ENCODE measurements at regions not wholly inside any gene's neighbourhood (a gene's known extent, or its start where the extent isn't known, plus 50 kb on each side); places are given as distances from the start of the nearest gene placed in this dataset.

- no peak for DNase-seq
- intact Hi-C loops (cut with DNase I; ENCODE audit: low total_unique reads): no loop called here
- H3K4me1 ChIP-seq: no peaks in the 10 kb centered on the region
- TF ChIP-seq POLR2AphosphoS5 (IDR thresholded peaks at IDR 0.05) (no peak), POLR2A (IDR thresholded peaks at IDR 0.05) (no peak), EP300 (IDR thresholded peaks at IDR 0.05) (no peak)
- TF ChIP-seq, protein P1, sequence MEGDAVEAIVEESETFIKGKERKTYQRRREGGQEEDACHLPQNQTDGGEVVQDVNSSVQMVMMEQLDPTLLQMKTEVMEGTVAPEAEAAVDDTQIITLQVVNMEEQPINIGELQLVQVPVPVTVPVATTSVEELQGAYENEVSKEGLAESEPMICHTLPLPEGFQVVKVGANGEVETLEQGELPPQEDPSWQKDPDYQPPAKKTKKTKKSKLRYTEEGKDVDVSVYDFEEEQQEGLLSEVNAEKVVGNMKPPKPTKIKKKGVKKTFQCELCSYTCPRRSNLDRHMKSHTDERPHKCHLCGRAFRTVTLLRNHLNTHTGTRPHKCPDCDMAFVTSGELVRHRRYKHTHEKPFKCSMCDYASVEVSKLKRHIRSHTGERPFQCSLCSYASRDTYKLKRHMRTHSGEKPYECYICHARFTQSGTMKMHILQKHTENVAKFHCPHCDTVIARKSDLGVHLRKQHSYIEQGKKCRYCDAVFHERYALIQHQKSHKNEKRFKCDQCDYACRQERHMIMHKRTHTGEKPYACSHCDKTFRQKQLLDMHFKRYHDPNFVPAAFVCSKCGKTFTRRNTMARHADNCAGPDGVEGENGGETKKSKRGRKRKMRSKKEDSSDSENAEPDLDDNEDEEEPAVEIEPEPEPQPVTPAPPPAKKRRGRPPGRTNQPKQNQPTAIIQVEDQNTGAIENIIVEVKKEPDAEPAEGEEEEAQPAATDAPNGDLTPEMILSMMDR (IDR thresholded peaks at IDR 0.05): no peak
- H3K9me3 ChIP-seq: peaks cover 0 to 20% (median 10%) of the 10 kb centered on the region in 4 donors
- no peak overlapping the region for H3K4me3 ChIP-seq
- H3K27me3 ChIP-seq: peaks cover 0 to 48% (median 0%) of the 10 kb centered on the region in 3 donors
- no peak overlapping the region for H3K27ac ChIP-seq
- no peaks in the 10 kb centered on the region for H3K36me3 ChIP-seq
- 40 to 61% (median 49%) methylated on average over 23 of the region's 23 CpGs for WGBS, 5 donors
Measured at GRCh38 chr12:130222519-130223218, 60.4 kb downstream of the FZD10 start.

DNA sequence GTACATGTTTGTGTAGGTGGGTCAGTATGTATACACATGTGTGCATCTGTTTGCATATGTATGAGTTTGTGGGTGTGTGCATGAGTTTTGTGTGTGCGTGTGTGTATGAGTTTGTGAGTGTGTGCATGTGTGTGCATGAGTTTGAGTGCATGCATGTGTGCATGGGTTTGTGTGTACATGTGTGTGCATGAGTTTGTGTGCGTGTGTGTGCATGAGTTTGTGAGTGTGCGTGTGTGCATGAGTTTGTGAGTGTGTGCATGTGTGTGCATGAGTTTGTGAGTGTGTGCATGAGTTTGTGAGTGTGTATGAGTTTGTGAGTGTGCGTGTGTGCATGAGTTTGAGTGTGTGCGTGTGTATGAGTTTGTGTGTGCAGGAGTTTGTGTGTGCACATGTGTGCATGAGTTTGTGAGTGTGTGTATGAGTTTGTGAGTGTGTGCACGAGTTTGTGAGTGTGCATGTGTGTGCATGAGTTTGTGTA lies 61.5 kb downstream of the FZD10 start:
- Histone ChIP-seq H3K27ac (no peak overlapping the region), H3K36me3 (no peaks in the 10 kb centered on the region), H3K4me1 (no peaks in the 10 kb centered on the region), H3K9me3 (peaks cover 0 to 21% (median 18%) of the 10 kb centered on the region in 4 donors), H3K27me3 (peaks cover 0 to 48% (median 0%) of the 10 kb centered on the region in 3 donors), H3K4me3 (no peak overlapping the region)
- no peak for DNase-seq
- 82 to 88% (median 86%) methylated on average over 6 of the region's 6 CpGs for WGBS, 5 donors
- intact Hi-C loops (cut with DNase I; ENCODE audit: low total_unique reads): no loop called here
- TF ChIP-seq POLR2A (IDR thresholded peaks at IDR 0.05): no peak

- H3K4me1 ChIP-seq: no peaks in the 10 kb centered on the region
- H3K9me3 ChIP-seq: peaks cover 0 to 24% (median 18%) of the 10 kb centered on the region in 4 donors
- intact Hi-C loops (cut with DNase I; ENCODE audit: low total_unique reads): no loop called here
- no peak overlapping the region for H3K27ac ChIP-seq
- peaks cover 0 to 48% (median 0%) of the 10 kb centered on the region in 3 donors for H3K27me3 ChIP-seq
- no peak for TF ChIP-seq POLR2AphosphoS5 (IDR thresholded peaks at IDR 0.05)
- TF ChIP-seq POLR2A (IDR thresholded peaks at IDR 0.05): no peak
- no peak for TF ChIP-seq EP300 (IDR thresholded peaks at IDR 0.05)
- TF ChIP-seq, protein P1 (IDR thresholded peaks at IDR 0.05): no peak
- WGBS, 5 donors: 80 to 86% (median 82%) methylated on average over 14 of the region's 14 CpGs
- DNase-seq: no peak
- H3K36me3 ChIP-seq: no peaks in the 10 kb centered on the region
- no peak overlapping the region for H3K4me3 ChIP-seq
Measured at GRCh38 chr12:130224613-130225012, 62.3 kb downstream of the FZD10 start.

- WGBS, 5 donors: 37 to 59% (median 51%) methylated on average over 6 of the region's 6 CpGs
- DNase-seq: no peak
Measured at GRCh38 chr12:130225347-130225746, 63.1 kb downstream of the FZD10 start.

More at GRCh38 chr12:130225347-130225746, 63.1 kb downstream of the FZD10 start:
- Histone ChIP-seq H3K27ac (no peak overlapping the region), H3K27me3 (peaks cover 0 to 46% (median 0%) of the 10 kb centered on the region in 3 donors), H3K4me3 (no peak overlapping the region), H3K4me1 (no peaks in the 10 kb centered on the region), H3K9me3 (peaks cover 0 to 24% (median 19%) of the 10 kb centered on the region in 4 donors), H3K36me3 (no peaks in the 10 kb centered on the region)
- intact Hi-C loops (cut with DNase I; ENCODE audit: low total_unique reads): no loop called here
- TF ChIP-seq POLR2AphosphoS5 (IDR thresholded peaks at IDR 0.05) (no peak), POLR2A (IDR thresholded peaks at IDR 0.05) (no peak), EP300 (IDR thresholded peaks at IDR 0.05) (no peak)
- TF ChIP-seq, protein P1 (IDR thresholded peaks at IDR 0.05): no peak
